SK-N-SH (cell line): ENCODE measurements at regions not wholly inside any gene's neighbourhood (a gene's known extent, or its start where the extent isn't known, plus 50 kb on each side); places are given as distances from the start of the nearest gene placed in this dataset.

Source experiments
- CTCF ChIA-PET: fragments of 300-600, 350-600 bp; formaldehyde crosslinking; extraction: SDS; loops from one replicate; lab custom pipeline; 2021; lab: Yijun Ruan, JAX
- POLR2A ChIA-PET: fragments of 350-600 bp; sonication (Branson Sonifier 250); formaldehyde crosslinking; extraction: SDS; loops from one replicate; lab custom pipeline; 2020; ENCODE audit warnings: antibody characterized with exemption, inconsistent platforms; lab: Yijun Ruan, JAX
- DNase-seq: peaks from one replicate; pipeline ENCODE4 v3.0.0; 2012
- H2AFZ ChIP-seq: fragments of 200-600 bp; sonication (generic); 2 replicates; pipeline ENCODE4 v1.8.1; 2016; ENCODE audit warnings: antibody characterized with exemption, mild to moderate bottlenecking, low read depth
- H3F3A ChIP-seq: fragments of 200-600 bp; sonication (generic); replicated peaks from 2 replicates; pipeline ENCODE3; 2016; ENCODE audit warnings: antibody characterized with exemption, mild to moderate bottlenecking; ENCODE audit not compliant: insufficient read depth
- H3K27ac ChIP-seq, 2 experiments: fragments of 200-500 bp in 1 of 2; fragments of 200-600 bp in 1 of 2; sonication (Bioruptor generic) in 1 of 2; sonication (generic), shearing (Covaris generic) in 1 of 2; 2 replicates each; pipeline versions ENCODE4 v1.5.1 to v1.6.1; 2014 to 2016; ENCODE audit warnings: low read depth in 2 of 2, inconsistent platforms in 1 of 2, low read length in 1 of 2, mild to moderate bottlenecking in 1 of 2, mixed read lengths in 1 of 2
- H3K27me3 ChIP-seq: fragments of 200-600 bp; sonication (generic), shearing (Covaris generic); 2 replicates; pipeline ENCODE4 v1.6.1; 2016; ENCODE audit warnings: mixed run types; ENCODE audit not compliant: insufficient read depth
- H3K36me3 ChIP-seq, 2 experiments: fragments of 200-500 bp in 1 of 2; fragments of 200-600 bp in 1 of 2; sonication (Bioruptor generic) in 1 of 2; sonication (generic) in 1 of 2; replicated peaks in 1 of 2; 2 replicates each; pipeline versions ENCODE3 to v1.5.1; 2014 to 2016; ENCODE audit warnings: low read length in 1 of 2, mild to moderate bottlenecking in 1 of 2; ENCODE audit not compliant: insufficient read depth in 2 of 2, control insufficient read depth in 1 of 2
- H3K4me1 ChIP-seq, 2 experiments: fragments of 200-500 bp in 1 of 2; fragments of 200-600 bp in 1 of 2; sonication (Bioruptor generic) in 1 of 2; sonication (generic), shearing (Covaris generic) in 1 of 2; 2 replicates each; pipeline versions ENCODE4 v1.5.1 to v1.6.1; 2014 to 2016; ENCODE audit warnings: low read depth in 1 of 2, low read length in 1 of 2, mixed run types in 1 of 2; ENCODE audit not compliant: insufficient read depth in 2 of 2, control insufficient read depth in 1 of 2
- H3K4me2 ChIP-seq: fragments of 200-600 bp; sonication (generic), shearing (Covaris generic); 2 replicates; pipeline ENCODE4 v1.6.1; 2017; ENCODE audit warnings: mixed run types
- H3K4me3 ChIP-seq, 2 experiments: fragments of 200-500 bp in 1 of 2; fragments of 200-600 bp in 1 of 2; sonication (Bioruptor generic) in 1 of 2; sonication (generic), shearing (Covaris generic) in 1 of 2; 2 replicates each; pipeline versions ENCODE4 v1.5.1 to v1.8.1; 2014 to 2016; ENCODE audit warnings: low read depth in 2 of 2, inconsistent platforms in 1 of 2, low read length in 1 of 2, mild to moderate bottlenecking in 1 of 2, mixed read lengths in 1 of 2, moderate library complexity in 1 of 2
- H3K79me2 ChIP-seq: fragments of 200-600 bp; sonication (generic); 2 replicates; pipeline ENCODE4 v1.8.1; 2017; ENCODE audit warnings: mild to moderate bottlenecking; ENCODE audit not compliant: insufficient read depth
- H3K9ac ChIP-seq: fragments of 200-600 bp; sonication (generic); 2 replicates; pipeline ENCODE4 v1.6.1; 2017; ENCODE audit warnings: mixed run types
- H3K9me2 ChIP-seq: fragments of 200-600 bp; sonication (generic); 2 replicates; pipeline ENCODE4 v1.6.1; 2017; ENCODE audit warnings: mixed run types
- H3K9me3 ChIP-seq: fragments of 200-600 bp; sonication (generic); 2 replicates; pipeline ENCODE4 v1.6.1; 2017; ENCODE audit warnings: mixed run types, mild to moderate bottlenecking, moderate library complexity
- H4K20me1 ChIP-seq: fragments of 200-600 bp; sonication (generic); 2 replicates; pipeline ENCODE4 v1.6.1; 2017; ENCODE audit warnings: mild to moderate bottlenecking, mixed run types; ENCODE audit not compliant: insufficient read depth
- CHD2 ChIP-seq: fragments of 150-350 bp; IDR thresholded peaks from 2 replicates; pipeline ENCODE4 v1.6.1; 2018; ENCODE audit warnings: low read length; ENCODE audit not compliant: partially characterized antibody
- ELF1 ChIP-seq: IDR thresholded peaks from 2 replicates; pipeline ENCODE4 v1.4.0; 2012
- EP300 ChIP-seq, 2 experiments: IDR thresholded peaks; 2 replicates each; pipeline versions ENCODE4 v1.4.0 to v1.6.1; 2012; ENCODE audit warnings: borderline replicate concordance in 1 of 2, low read depth in 1 of 2, low read length in 1 of 2
- FOSL2 ChIP-seq: IDR thresholded peaks from 2 replicates; pipeline ENCODE4 v1.4.0; 2012; ENCODE audit warnings: low read depth, mild to moderate bottlenecking, moderate library complexity, borderline replicate concordance
- FOXJ3 ChIP-seq: sonication (generic); formaldehyde crosslinking; IDR thresholded peaks from 2 replicates; pipeline ENCODE4 v1.5.1; 2020; ENCODE audit warnings: mild to moderate bottlenecking, missing genetic modification reagents
- FOXM1 ChIP-seq: IDR thresholded peaks from 2 replicates; pipeline ENCODE4 v1.4.0; 2012; ENCODE audit warnings: low read depth, mild to moderate bottlenecking
- GATA2 ChIP-seq: sonication (generic); formaldehyde crosslinking; IDR thresholded peaks from 2 replicates; pipeline ENCODE4 v1.5.0; 2020; ENCODE audit warnings: mild to moderate bottlenecking, missing genetic modification reagents
- IRF3 ChIP-seq: fragments of 150-350 bp; IDR thresholded peaks from 2 replicates; pipeline ENCODE4 v1.6.1; 2016; ENCODE audit warnings: mild to moderate bottlenecking, low read depth, low read length
- JUND ChIP-seq: IDR thresholded peaks from 2 replicates; pipeline ENCODE4 v1.4.0; 2012
- MAX ChIP-seq: IDR thresholded peaks from 2 replicates; pipeline ENCODE4 v1.4.0; 2012; ENCODE audit warnings: low read depth
- MEF2A ChIP-seq: IDR thresholded peaks from 2 replicates; pipeline ENCODE4 v1.4.0; 2012; ENCODE audit warnings: low read depth, borderline replicate concordance
- MXI1 ChIP-seq: IDR thresholded peaks from 2 replicates; pipeline ENCODE4 v1.6.1; 2012; ENCODE audit warnings: mild to moderate bottlenecking, low read depth, low read length, improper control_type of control experiment
- NRF1 ChIP-seq: IDR thresholded peaks from 2 replicates; pipeline ENCODE4 v1.6.1; 2012; ENCODE audit warnings: low read depth, mild to moderate bottlenecking, low read length
- POLR2AphosphoS5 ChIP-seq: IDR thresholded peaks from 2 replicates; pipeline ENCODE4 v1.6.1; 2012; ENCODE audit warnings: low read depth, low read length
- RAD21 ChIP-seq: IDR thresholded peaks from 2 replicates; pipeline ENCODE4 v1.6.1; 2012; ENCODE audit warnings: mild to moderate bottlenecking, low read length
- RCOR1 ChIP-seq: fragments of 150-350 bp; IDR thresholded peaks from 2 replicates; pipeline ENCODE4 v1.6.1; 2017; ENCODE audit warnings: antibody characterized with exemption, low read length
- RFX5 ChIP-seq: IDR thresholded peaks from 2 replicates; pipeline ENCODE4 v1.6.1; 2012; ENCODE audit warnings: mild to moderate bottlenecking, improper control_type of control experiment, low read length
- RXRA ChIP-seq: IDR thresholded peaks from 2 replicates; pipeline ENCODE4 v1.4.0; 2012; ENCODE audit warnings: low read depth, mild to moderate bottlenecking, borderline replicate concordance
- SMC3 ChIP-seq: IDR thresholded peaks from 2 replicates; pipeline ENCODE4 v1.6.1; 2012; ENCODE audit warnings: low read depth, low read length, improper control_type of control experiment
- TCF12 ChIP-seq: IDR thresholded peaks from 2 replicates; pipeline ENCODE4 v1.4.0; 2012
- USF2 ChIP-seq: fragments of 150-350 bp; IDR thresholded peaks from 2 replicates; pipeline ENCODE4 v1.6.1; 2017; ENCODE audit warnings: antibody characterized with exemption, low read length, low read depth, borderline replicate concordance
- ZBTB33 ChIP-seq: IDR thresholded peaks from 2 replicates; pipeline ENCODE4 v1.4.0; 2012; ENCODE audit warnings: low read depth, borderline replicate concordance
- WGBS: methylation state at CpG from one replicate; pipeline ENCODE4 v1.1.6; 2017; ENCODE audit warnings: low lambda C conversion rate; 5-methylcytosine and 5-hydroxymethylcytosine counted together

- Histone ChIP-seq H3F3A (no peaks in the 10 kb centered on the region), H3K9ac (no peak overlapping the region), H3K4me1 (peaks cover 5 to 43% of the 10 kb centered on the region in 2 experiments; a peak in 2 of 4 replicates), H3K4me3 (no peak overlapping the region), H3K4me2 (0 out of 2 replicates have a peak overlapping the region, but pooled peaks have one; percentile 11), H3K27ac (no peak overlapping the region; a peak in 1 of 4 replicates), H3K9me2 (no peaks in the 10 kb centered on the region), H3K36me3 (no peaks in the 10 kb centered on the region), H3K27me3 (no peaks in the 10 kb centered on the region), H4K20me1 (no peaks in the 10 kb centered on the region), H3K9me3 (no peaks in the 10 kb centered on the region), H2AFZ (no peak overlapping the region), H3K79me2 (no peaks in the 10 kb centered on the region)
- ChIA-PET POLR2A (interaction anchor here (0.6 kb wide), 1 partner anchor 265 kb away, joined by 3 read pairs; no protein-coding TSS in a partner anchor), CTCF (interaction anchor here (1.2 to 1.3 kb wide), 2 partner anchors 10 to 57 kb away, joined by 3 read pairs; no protein-coding TSS in a partner anchor)
- no peak for DNase-seq
- WGBS: 60% methylated on average over 1 of the region's 2 CpGs
- TF ChIP-seq FOXJ3 (CRISPR knock-in tag): no peak
- TF ChIP-seq FOXM1: no peak
- no peak for TF ChIP-seq POLR2AphosphoS5
- TF ChIP-seq IRF3: no peak
- TF ChIP-seq MEF2A: no peak
- TF ChIP-seq JUND: no peak
- TF ChIP-seq ELF1: no peak
- TF ChIP-seq RXRA: no peak
- TF ChIP-seq TCF12: no peak
- TF ChIP-seq MAX: no peak
- TF ChIP-seq NRF1: no peak
Measured at GRCh38 chr14:100648474-100649172, 61.4 kb upstream of the BEGAIN start.

GRCh38 chr14:100649173-100649519 lies 61.9 kb upstream of the BEGAIN start:
- Histone ChIP-seq H3K79me2 (no peaks in the 10 kb centered on the region), H3K9ac (no peak overlapping the region), H4K20me1 (no peaks in the 10 kb centered on the region), H3K9me2 (no peaks in the 10 kb centered on the region), H3K27me3 (no peaks in the 10 kb centered on the region), H3K27ac (no peak overlapping the region; a peak in 2 of 4 replicates), H3K4me1 (peaks cover 5 to 48% of the 10 kb centered on the region in 2 experiments; a peak in 2 of 4 replicates), H3K4me2 (0 out of 2 replicates have a peak overlapping the region, but pooled peaks have one; percentile 11), H3K36me3 (no peaks in the 10 kb centered on the region), H3K9me3 (no peaks in the 10 kb centered on the region), H3K4me3 (no peak overlapping the region), H3F3A (no peaks in the 10 kb centered on the region), H2AFZ (no peak overlapping the region)
- 10% methylated on average over 1 of the region's 1 CpG for WGBS
- POLR2A ChIA-PET: no interaction called here
- DNase-seq: no peak
- CTCF ChIA-PET: interaction anchor here (1.2 to 5.6 kb wide), 3 partner anchors 10 to 265 kb away, joined by 3 to 58 read pairs (median 3); no protein-coding TSS in a partner anchor
- TF ChIP-seq CHD2 (no peak), TCF12 (peak; percentile 84), NRF1 (no peak), EP300 (IDR thresholded peaks at IDR 0.05; ENCODE audit: borderline replicate concordance in 1 of 2, low read depth in 1 of 2, low read length in 1 of 2) (no peak; a peak in 1 of 4 replicates), FOXM1 (no peak), FOSL2 (peak; percentile 72), USF2 (no peak), SMC3 (no peak), JUND (peak; percentile 83), RFX5 (no peak), MXI1 (no peak), ZBTB33 (no peak), MAX (no peak), FOXJ3 (CRISPR knock-in tag) (no peak), GATA2 (CRISPR knock-in tag) (no peak), RCOR1 (no peak), RAD21 (no peak), RXRA (peak; percentile 67; the same call in 1 of the 2 replicates)
